HEK293 (cell line): ENCODE measurements at regions not wholly inside any gene's neighbourhood (a gene's known extent, or its start where the extent isn't known, plus 50 kb on each side); places are given as distances from the start of the nearest gene placed in this dataset.

ENCODE experiments used
- MEIS1 ChIP-seq: sonication (generic); formaldehyde crosslinking; IDR thresholded peaks from 2 replicates; pipeline ENCODE4 v1.8.1; 2022; ENCODE audit warnings: missing genetic modification reagents, mild to moderate bottlenecking, borderline replicate concordance
- YY1 ChIP-seq: fragments of 450-650 bp; formaldehyde crosslinking; IDR thresholded peaks from 2 replicates; pipeline ENCODE4 v1.5.1; 2018; ENCODE audit warnings: missing biosample characterization, missing genetic modification characterization
- ZFP3 ChIP-seq: fragments of 450-650 bp; formaldehyde crosslinking; IDR thresholded peaks from 2 replicates; pipeline ENCODE4 v1.5.1; 2016; ENCODE audit warnings: low read depth, missing biosample characterization, missing genetic modification characterization
- ZNF10 ChIP-seq: fragments of 450-650 bp; formaldehyde crosslinking; IDR thresholded peaks from 2 replicates; pipeline ENCODE4 v1.5.1; 2017; ENCODE audit warnings: missing biosample characterization, missing genetic modification characterization
- ZNF521 ChIP-seq: fragments of 450-650 bp; formaldehyde crosslinking; IDR thresholded peaks from 2 replicates; pipeline ENCODE4 v1.5.1; 2017; ENCODE audit warnings: missing biosample characterization, mild to moderate bottlenecking, missing genetic modification characterization
- ZNF558 ChIP-seq: fragments of 450-650 bp; formaldehyde crosslinking; IDR thresholded peaks from 2 replicates; pipeline ENCODE4 v1.5.1; 2016; ENCODE audit warnings: missing biosample characterization, missing genetic modification characterization
- ZNF76 ChIP-seq: fragments of 450-650 bp; formaldehyde crosslinking; IDR thresholded peaks from 2 replicates; pipeline ENCODE4; 2016; ENCODE audit warnings: low read depth, missing biosample characterization, missing genetic modification characterization, borderline replicate concordance
- ZNF768 ChIP-seq: fragments of 450-650 bp; formaldehyde crosslinking; IDR thresholded peaks from 2 replicates; pipeline ENCODE4 v1.5.1; 2018; ENCODE audit warnings: missing biosample characterization, mild to moderate bottlenecking, missing genetic modification characterization
- TF ChIP-seq, protein P1 (sequence below): fragments of 450-650 bp; formaldehyde crosslinking; IDR thresholded peaks from 2 replicates; pipeline ENCODE4 v1.5.1; 2016; ENCODE audit warnings: missing biosample characterization, missing genetic modification characterization
- TF ChIP-seq, protein P2 (sequence below): fragments of 450-650 bp; IDR thresholded peaks from 2 replicates; pipeline ENCODE4 v1.5.1; 2018; ENCODE audit warnings: missing biosample characterization, mild to moderate bottlenecking, missing genetic modification characterization

DNA sequence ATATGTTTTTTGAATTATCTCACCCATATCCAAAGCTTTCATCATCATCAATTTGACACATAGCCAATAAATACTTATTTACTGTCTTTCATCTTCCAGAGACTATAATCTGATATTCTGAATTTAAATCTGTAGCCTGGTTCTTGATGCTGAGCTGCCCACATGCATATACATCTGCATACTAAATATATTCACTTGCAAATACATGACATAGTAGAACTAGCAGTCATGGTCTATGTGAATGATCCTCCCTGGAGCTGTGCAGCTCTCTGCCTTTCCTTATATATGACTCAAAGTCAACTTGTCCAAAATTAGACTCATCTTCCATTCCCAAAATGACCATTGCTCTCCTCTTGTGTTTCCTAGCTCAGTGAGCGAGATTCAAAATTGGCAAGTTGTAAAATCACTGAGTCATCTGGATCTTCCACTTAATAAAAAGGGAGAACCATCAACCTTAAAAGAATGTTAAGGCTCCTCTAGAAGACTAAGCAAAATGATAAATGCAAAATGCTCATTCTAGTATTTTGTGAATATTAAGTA is 448.2 kb downstream of the PPARGC1A start:
- TF ChIP-seq ZFP3 (tag by site-specific recombination): no peak
- TF ChIP-seq, protein P1, sequence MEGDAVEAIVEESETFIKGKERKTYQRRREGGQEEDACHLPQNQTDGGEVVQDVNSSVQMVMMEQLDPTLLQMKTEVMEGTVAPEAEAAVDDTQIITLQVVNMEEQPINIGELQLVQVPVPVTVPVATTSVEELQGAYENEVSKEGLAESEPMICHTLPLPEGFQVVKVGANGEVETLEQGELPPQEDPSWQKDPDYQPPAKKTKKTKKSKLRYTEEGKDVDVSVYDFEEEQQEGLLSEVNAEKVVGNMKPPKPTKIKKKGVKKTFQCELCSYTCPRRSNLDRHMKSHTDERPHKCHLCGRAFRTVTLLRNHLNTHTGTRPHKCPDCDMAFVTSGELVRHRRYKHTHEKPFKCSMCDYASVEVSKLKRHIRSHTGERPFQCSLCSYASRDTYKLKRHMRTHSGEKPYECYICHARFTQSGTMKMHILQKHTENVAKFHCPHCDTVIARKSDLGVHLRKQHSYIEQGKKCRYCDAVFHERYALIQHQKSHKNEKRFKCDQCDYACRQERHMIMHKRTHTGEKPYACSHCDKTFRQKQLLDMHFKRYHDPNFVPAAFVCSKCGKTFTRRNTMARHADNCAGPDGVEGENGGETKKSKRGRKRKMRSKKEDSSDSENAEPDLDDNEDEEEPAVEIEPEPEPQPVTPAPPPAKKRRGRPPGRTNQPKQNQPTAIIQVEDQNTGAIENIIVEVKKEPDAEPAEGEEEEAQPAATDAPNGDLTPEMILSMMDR (tag by site-specific recombination): no peak
- TF ChIP-seq, protein P2, sequence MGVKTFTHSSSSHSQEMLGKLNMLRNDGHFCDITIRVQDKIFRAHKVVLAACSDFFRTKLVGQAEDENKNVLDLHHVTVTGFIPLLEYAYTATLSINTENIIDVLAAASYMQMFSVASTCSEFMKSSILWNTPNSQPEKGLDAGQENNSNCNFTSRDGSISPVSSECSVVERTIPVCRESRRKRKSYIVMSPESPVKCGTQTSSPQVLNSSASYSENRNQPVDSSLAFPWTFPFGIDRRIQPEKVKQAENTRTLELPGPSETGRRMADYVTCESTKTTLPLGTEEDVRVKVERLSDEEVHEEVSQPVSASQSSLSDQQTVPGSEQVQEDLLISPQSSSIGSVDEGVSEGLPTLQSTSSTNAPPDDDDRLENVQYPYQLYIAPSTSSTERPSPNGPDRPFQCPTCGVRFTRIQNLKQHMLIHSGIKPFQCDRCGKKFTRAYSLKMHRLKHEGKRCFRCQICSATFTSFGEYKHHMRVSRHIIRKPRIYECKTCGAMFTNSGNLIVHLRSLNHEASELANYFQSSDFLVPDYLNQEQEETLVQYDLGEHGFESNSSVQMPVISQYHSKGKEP (tag by site-specific recombination): no peak
- no peak for TF ChIP-seq ZNF521 (tag by site-specific recombination)
- TF ChIP-seq YY1 (tag by site-specific recombination): no peak
- TF ChIP-seq ZNF76 (tag by site-specific recombination): no peak
- no peak for TF ChIP-seq ZNF768 (tag by site-specific recombination)
- no peak for TF ChIP-seq ZNF558 (tag by site-specific recombination)
- no peak for TF ChIP-seq ZNF10 (tag by site-specific recombination)
- no peak for TF ChIP-seq MEIS1
